Fibroblast of skin of scalp (primary cell): ENCODE measurements at regions not wholly inside any gene's neighbourhood (a gene's known extent, or its start where the extent isn't known, plus 50 kb on each side); places are given as distances from the start of the nearest gene placed in this dataset.

Experiments used
- DNase-seq: peaks from one replicate; pipeline ENCODE4 v3.0.0-alpha.2; 2013

DNA sequence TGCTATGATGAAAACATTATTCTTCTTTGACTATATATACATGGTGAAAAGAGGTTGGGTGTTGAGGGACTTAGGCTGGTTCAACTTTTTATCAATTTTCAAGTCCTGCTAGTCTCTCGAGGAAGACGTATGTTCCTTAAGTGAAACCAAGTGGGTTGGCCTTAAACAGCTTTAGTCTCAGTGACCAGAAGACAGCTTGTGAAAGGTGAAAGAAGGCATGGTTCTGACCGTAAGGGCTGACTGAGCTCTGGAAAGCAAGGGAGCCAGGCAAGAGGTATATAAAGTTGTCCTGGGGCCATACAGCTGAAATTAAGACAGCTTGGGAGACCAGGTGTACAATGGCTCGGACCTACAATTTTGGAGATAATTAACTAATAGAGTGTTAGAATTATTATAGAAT, 128.9 kb upstream of the TP63 start:
- DNase-seq: no peak

DNA sequence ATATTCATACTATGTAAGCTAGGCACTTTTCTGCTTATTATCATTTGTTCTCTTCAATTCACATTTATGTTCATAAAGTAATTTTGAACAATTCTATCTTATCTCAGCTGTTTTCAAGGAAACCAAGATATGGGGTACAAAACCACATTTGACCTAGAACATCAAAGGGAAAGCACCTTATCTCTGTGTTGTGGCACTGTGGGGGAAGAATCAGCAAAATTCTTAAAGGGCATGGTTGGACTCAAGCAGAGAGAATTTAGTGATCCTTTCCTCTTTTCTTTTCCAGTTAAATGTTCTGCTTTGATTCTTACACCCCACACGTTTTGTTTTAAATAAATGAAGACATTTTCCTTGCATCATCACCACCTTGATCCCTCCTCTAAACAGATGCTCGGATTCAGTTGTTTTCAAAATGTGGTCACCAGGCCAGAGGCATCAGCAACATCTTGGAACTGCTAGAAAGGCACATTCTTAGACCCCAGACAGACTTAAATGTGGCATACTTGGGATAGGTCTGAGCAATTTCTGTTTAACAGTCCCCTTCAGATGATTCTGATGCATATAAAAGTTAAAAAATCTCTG, 128.4 kb upstream of the TP63 start:
- no peak for DNase-seq

GRCh38 chr3:189507856-189508255, 123.3 kb upstream of the TP63 start:
- DNase-seq: no peak

DNA sequence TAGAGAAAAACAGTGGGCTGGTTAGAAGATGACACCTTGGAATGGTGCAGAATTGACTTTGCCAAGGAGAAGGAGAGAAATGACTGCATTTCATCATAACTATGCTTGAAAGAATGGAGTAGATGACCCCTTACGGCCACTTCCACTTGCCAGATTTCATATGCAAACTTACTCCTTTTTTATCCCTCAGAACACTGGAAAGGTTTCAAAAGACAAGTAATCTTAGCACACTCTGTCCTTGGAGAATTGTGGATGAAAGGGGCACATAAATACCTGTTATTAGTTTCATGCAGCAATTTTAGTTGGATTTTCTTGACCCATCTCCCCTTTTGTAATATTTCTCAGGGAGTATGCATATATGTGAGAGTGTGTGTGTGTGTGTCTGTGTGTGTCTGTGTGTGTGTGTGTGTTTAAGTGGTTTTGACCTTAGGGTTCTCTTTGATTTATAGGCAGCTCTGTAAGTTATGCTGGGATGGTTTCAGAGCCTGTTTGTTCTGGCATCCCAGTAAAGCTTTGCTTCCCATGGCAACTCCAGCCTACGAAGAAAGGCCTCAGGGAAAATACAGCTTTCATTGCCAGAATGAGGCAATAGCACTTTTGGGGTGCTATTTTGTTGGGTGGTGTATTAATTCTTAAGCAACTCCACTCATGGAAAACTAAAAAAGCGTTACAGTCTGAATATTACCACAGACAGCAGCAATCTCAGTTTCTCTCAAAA, 122.2 kb upstream of the TP63 start:
- DNase-seq: no peak

DNA sequence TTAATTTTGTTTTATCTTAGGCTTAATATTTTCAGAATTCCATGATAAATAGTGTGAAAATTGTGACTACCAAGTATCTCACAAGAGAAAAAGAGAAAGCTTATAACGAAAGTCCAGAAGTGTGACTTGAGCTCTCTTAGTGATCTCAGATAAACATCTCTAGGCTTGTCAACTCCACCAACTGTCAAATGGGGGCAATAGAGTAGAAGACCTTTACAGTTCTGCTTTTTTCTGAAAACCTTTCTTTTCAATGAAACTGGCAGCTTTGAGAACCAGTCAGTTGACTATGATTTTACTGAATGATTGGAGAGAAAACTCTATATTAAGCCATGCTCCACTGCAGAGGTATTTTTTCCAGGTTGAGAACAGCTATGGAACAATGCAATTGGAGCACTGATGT, 119.2 kb upstream of the TP63 start:
- DNase-seq: no peak

GRCh38 chr3:189512821-189513220, 118.4 kb upstream of the TP63 start:
- DNase-seq: no peak

DNA sequence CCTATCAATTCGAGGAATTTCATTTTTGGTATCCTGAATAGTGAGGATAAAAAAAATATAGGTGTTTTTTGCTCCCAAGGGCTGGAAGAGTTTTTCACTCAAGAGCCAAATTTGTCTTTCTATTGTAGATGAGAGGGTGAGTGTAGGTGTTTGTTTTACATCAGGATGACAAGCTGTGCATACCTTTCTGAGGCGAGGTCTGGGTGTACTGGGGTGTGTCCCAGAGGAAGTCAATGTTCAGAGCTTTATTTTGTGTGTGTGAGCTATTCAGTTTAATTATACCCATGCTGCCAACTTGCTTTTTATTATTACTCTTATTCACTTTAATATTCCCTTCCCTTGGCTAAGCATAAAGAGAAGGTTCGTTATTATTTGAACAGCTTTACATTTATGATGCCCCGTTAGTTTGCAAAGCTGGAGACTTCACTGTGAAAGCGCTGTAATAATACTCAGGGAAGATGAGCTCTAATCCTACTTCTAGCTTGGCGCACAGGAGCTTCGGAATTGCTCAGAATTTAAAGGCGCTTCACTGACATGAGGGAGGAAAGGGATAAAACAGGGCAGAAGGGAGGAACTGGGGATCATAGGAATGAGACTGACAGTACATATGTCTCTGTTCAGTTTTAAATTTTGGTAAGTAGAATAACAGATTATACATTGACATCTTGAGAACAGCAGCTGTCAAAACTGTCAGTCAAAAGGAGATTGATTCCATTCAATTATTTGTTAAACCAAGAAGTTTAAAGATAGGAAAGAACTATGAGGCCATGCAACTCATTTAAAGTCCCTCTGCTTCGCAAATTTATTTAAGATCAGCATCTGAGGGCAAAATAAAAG, 117.7 kb upstream of the TP63 start:
- no peak for DNase-seq

DNA sequence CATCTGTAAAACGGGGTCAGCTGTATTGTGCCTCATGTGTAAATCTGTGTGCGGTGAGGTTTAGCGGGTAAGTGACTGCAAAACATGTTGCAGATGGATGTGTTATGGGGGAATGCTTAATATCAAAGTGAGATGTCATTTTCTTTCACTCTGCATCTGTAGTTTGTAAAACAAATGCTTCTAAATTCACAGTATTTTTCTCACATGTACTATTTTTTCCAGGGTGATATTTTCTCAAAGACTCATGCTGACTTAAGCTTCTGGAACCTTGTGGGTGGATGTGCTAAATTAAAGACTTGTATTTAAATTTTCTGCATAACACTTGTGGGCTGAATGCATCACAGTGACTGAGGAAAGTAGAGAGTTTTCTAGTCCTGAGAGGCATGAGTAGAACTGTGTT, 115.2 kb upstream of the TP63 start:
- DNase-seq: peak; percentile 4

DNA sequence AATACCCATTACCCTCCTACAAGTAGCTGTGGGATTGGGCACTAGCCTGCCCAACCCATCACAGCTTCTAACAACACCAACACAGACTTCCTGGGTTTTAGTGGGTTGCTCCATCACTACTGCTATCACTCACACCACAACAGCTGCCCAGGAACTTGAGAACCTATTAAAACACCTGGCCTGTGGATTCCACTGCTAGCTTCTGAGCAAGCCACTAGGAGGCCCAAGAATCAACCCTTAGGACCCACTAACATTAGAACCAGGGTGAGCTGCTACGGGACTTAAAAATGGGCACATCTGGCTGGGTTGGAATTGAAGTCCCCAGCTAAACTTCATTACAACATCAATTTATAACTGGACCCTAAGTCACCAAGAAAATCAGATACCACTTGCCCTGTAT, 113.2 kb upstream of the TP63 start:
- DNase-seq: no peak

DNA sequence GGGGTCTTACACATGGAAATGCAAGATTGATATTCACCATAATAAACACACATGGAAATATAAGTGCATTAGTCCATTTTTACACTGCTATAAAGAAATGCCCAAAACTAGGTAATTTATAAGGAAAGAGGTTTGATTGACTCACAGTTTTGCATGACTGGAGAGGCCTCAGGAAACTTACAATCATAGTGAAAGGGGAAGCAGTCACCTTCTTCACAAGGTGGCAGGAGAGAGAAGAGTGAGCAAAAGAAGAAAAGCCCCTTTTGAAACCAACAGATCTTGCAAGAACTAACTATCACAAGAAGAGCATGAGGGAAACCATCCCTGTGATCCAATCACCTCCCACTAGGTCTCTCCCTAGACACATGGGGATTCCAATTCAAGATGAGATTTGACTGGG, 111.7 kb upstream of the TP63 start:
- DNase-seq: no peak

GRCh38 chr3:189529468-189529867, 101.7 kb upstream of the TP63 start:
- no peak for DNase-seq

GRCh38 chr3:189529889-189530471, 101.2 kb upstream of the TP63 start:
- DNase-seq: no peak

- peak; percentile 49 for DNase-seq
Measured at GRCh38 chr3:189530822-189531221, 100.4 kb upstream of the TP63 start.

DNA sequence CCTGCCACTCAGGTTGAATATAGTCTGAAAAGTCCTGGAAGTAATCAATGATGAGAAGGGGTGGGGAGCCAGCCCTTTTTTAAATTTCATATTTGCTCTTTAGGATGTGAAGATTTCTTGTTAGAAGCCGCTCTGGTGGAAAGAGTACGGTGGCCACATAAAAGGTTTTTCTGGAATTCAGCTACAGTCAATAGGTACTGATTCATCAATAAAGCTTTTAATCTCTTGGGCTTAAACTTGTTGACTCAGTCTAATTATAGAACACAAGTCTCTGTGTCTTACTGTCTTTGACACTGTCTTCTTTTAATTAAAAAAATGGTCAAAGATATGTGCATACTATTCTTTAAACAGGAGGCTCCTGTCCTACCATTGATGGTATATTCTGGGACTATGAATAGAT, 99.9 kb upstream of the TP63 start:
- peak; percentile 6 for DNase-seq

GRCh38 chr3:189534531-189534930, 96.7 kb upstream of the TP63 start:
- DNase-seq: no peak

DNA sequence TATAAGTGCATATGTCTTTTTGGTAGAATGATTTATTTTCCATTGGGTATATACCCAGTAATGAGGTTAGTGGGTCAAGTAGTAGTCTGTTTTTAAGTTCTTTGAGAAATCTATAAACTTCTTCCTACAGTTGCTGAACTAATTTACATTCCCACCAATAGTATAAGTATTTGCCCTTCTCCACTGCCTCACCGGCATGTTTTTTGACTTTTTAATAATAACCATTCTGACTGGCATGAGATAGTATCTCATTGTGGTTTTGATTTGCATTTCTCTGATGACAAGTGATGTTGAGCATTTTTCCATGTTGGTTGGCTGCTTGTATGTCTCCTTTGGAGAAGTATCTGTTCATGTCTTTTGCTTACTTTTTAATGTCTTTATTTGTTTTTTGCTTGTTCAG, 94.1 kb upstream of the TP63 start:
- DNase-seq: no peak

DNA sequence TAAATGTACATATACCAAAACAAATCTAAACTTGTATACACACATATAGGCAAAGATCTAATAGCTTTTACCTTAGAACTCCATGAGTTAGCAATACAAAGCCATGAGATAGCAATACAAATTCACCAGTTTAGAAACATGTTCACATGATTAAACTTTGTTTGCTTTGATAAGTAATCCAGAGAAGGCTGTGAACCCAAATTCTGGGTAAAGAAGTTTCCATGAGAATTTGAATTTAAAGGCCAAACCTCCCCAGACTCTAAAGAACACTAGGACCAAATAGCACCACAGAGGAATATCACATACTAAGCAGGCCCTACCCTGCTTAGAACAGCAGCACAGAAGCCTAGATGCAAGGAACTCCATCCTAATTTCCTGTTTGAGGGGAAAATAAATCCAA, 83.7 kb upstream of the TP63 start:
- no peak for DNase-seq

- no peak for DNase-seq
Measured at GRCh38 chr3:189548053-189548452, 83.1 kb upstream of the TP63 start.

DNA sequence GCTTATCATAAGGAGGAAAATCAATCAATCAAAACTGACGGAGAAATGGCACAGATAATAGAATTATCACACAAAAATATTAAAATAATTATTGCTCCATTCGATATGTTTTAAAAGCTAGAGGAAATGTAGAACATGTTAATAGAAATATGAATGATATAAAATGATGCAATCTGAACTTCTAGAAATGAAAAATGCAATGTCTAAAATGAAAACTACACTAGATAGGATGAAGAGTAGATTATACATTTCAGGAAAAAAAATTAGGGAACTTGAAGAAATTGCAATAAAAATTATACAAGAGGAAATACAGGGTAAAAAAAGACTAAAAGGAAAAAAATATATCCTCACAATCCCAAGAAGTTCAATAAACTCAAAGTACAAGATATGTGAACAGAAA, 80.2 kb upstream of the TP63 start:
- DNase-seq: no peak

DNA sequence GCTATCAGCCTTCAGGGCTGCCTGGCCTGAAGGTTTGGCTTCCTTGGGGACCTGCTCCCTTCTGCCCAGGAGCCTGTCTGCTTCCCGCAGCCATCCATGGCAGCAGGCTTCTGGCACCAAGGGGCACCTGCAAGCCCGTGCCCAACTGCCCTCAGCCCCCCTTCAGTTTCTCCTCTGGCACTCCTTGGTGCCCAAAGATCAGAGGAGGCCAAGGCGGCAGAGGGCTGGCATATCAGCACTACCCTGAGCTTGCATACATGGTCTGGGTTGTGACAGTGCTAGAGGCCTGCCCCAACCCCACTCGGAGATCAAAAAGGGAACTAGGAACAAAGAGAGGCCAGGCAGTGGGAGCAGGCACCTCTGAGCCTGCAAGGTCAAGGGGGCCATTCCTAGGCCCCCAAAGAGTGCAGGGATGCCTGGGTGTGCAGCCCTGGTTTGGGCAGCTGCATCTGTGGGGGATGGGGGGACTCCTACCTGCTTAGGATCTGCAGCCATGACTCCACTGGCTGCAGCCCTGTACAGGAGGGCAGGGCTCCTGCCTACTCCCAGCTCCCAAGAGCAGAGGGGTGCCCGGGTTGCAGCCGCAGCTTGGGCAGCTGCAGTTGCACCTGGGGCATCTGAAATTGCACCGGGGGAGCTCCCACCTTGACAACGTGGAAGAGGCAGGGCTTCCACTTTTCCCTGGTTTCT, 76.2 kb upstream of the TP63 start:
- no peak for DNase-seq

GRCh38 chr3:189555558-189555881, 75.7 kb upstream of the TP63 start:
- no peak for DNase-seq

GRCh38 chr3:189557824-189558223, 73.4 kb upstream of the TP63 start:
- DNase-seq: no peak

DNA sequence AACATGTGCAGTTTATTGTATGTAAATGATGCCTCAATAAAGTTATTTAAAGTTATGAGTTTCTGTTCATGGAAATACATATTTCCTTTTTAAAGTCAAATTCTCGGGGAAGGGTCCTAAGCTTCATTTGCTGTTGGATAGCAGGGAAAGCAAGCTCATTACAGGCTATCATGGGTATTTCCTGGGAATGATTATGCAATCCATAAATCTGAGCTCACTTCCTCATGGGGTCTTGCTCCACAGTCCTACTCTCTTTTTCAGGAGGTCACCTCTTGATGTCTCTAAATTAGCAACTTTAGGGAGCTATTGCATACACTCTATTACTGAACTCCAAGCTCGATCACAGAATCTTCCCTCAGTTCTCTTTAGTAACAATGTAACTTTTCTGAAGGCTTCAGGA, 69.9 kb upstream of the TP63 start:
- DNase-seq: no peak
